Pulmonary artery endothelial cell (primary cell): ENCODE measurements at regions not wholly inside any gene's neighbourhood (a gene's known extent, or its start where the extent isn't known, plus 50 kb on each side); places are given as distances from the start of the nearest gene placed in this dataset.

Experiments used
- DNase-seq: peaks from one replicate; pipeline ENCODE4 v3.0.0-alpha.2; 2011; ENCODE audit warnings: low read depth, low spot score

DNA sequence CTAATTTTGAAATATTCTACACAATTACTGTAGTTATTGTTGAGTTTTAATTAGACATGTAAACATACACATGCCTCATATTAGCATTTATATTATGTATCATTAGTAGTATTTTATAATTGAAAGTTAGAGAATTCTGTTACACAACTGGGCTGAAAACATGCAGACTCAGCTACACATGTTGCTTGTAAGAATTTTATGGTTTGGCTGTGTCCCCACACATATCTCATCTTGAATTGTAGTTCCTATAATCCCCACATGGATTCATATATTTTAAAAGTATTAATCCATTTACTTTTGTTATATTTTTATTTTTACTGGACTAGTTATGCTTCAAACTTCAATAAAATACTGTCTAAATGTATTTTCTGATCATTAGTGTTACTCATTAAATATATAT, 2075.3 kb upstream of the C9orf72 start:
- DNase-seq: no peak

- no peak for DNase-seq
Observed at GRCh38 chr9:29656641-29657406, 2083.5 kb upstream of the C9orf72 start.

DNA sequence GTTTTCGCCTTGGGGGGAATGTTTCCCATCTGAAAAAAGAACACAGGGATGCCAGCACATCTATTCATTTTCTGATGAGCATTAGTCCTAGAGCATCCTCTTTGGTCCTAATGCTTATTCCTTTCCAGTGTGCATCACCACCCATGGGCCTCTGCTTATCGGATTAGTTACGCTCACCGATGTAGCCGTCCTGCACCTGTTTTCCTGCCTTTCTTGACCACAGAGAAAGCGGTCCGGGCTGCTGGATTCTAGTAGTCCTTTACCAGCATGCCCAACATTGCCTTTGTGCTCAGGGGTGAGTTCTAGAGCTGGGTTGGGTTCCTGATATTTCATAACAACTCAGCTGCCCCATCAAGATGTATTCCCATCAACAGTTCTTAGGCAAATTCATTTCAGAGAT, 2084.5 kb upstream of the C9orf72 start:
- DNase-seq: no peak

DNA sequence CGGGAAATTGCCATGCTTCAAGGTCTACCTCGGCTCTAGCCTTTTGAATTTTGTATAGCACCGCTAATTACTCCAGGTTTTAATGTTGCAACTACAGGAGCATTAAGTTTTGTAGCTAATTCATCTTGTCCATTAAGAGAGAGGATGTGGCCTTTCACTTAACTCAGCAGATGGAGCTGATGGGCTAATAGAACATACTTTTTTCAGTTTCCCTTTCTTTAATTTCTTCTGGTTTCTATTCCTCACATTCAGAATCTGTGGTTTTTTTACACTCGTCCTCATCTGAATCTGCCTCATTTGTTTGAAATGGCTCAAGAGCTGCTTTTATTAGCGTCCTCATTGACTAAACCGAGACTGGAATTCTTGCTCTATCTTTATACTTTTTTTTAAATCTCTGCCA, 2085.7 kb upstream of the C9orf72 start:
- DNase-seq: no peak

GRCh38 chr9:29659736-29660135, 2086.5 kb upstream of the C9orf72 start:
- DNase-seq: no peak

GRCh38 chr9:29668732-29669131, 2095.5 kb upstream of the C9orf72 start:
- DNase-seq: no peak

GRCh38 chr9:29669613-29670012, 2096.3 kb upstream of the C9orf72 start:
- DNase-seq: no peak

GRCh38 chr9:29685531-29685930, 2112.2 kb upstream of the C9orf72 start:
- DNase-seq: no peak

- DNase-seq: no peak
Observed at GRCh38 chr9:29691145-29691544, 2117.9 kb upstream of the C9orf72 start.

- no peak for DNase-seq
Observed at GRCh38 chr9:29691758-29692407, 2118.6 kb upstream of the C9orf72 start.

GRCh38 chr9:29697011-29697410, 2123.7 kb upstream of the C9orf72 start:
- no peak for DNase-seq

DNA sequence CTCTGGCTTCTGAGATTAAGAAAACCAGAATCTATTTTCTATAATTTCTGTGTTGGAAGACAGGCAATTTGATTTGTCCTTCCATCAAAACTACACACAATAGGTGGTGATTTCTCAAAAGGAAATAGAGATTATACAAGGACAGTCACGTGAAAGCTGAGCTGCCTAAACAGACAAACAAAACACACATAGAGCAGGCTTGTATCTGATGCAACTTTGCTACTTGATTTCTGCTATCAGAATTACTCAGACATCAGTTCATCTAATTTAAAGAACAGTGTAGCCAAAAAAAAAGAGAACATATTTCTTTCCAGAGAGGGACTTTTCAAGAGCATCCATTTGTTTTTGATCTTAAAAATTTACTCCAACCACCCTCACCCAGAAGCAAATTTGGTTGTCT, 2128.3 kb upstream of the C9orf72 start:
- no peak for DNase-seq

- DNase-seq: no peak
Observed at GRCh38 chr9:29701971-29702370, 2128.7 kb upstream of the C9orf72 start.

DNA sequence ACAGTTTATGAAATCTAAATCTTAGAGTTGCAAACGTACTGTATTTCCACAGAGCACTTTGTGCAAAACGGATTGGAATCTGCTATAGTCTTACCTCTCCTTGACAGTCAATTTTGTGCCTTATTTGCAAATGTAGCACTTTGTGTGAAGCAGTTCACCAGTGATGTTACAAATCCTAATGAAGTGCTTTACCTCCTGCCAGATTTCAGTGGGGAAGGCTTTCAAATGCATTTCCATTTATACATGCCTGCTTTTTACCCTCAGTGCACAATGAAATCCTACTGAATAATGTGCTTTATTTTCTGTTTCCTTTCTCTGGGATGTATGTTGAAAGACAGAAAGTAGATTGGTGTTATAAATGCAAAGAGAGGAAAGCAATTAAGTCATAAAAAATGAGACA, 2141.6 kb upstream of the C9orf72 start:
- DNase-seq: no peak

DNA sequence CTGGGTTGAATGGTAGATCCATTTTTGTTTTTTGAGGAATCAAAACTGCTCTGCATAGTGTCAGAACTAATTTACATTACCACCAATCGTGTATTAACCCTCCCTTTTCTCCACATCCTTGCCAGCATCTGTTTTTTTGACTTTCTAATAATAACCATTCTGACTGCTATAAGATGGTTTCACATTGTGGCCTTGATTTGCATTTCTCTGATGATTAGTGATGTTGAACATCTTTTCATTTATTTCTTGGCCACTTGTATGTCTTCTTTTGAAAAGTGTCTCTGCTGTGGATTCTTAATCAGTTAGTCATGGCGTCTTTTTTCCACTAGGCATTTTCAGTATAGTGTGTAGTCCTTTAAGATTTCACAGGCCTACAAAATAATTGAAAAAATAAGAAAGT, 2144.3 kb upstream of the C9orf72 start:
- DNase-seq: no peak

DNA sequence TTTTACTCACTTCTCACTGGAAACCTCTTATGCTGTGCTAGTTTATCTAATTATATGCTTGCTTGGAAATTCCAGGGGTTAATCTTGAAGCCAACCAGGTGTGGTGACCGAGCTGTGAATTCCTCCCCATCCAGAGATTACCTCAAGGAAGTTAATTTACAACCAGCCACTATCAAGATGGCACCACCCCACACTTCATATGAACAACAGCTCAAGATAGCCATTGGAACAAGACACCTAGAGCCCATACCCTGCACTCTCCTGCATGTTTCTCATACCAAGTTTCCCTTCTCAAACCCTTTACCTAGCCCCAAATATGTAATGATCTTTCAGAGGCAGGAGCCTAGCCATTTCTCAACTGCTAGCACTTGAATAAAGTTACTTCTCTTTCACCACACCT, 2156.9 kb upstream of the C9orf72 start:
- DNase-seq: no peak

DNA sequence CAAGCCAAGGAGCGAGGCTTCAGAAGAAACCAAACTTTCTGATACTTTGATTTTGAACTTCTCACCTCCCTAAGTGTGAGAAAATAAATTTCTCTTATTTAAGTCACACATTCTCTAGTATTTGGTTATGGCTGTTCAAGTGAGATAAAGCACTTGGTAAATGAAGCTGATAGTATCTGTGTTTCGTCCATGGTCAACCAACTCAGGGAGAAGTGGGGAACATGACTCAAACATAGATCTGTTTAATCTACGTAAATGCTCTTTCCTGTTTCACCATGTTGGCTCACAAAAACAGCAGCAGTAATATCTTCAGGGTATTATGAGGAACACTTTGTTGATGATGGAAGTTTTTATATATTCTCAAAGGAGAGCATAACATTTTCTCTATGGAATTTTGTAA, 2167.2 kb upstream of the C9orf72 start:
- no peak for DNase-seq

DNA sequence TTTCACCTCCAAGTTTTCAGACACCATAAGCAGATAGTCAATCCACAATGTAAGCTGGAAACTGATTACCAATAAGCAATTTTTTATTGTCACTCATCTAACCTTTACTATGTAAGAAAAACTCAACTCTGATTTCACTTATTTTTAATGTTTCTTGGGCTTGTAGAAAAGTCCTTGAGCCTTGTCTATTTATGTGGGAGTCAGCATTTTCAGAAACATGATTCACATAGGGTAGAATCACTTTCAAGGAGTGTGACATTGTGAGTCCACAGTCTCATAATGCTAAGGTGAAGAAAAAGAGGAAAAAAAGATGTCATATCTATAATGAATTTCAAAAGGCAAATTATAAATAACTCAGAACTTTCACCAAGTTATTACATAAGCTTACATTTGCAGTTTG, 2167.9 kb upstream of the C9orf72 start:
- no peak for DNase-seq

- DNase-seq: no peak
Observed at GRCh38 chr9:29750062-29750461, 2176.8 kb upstream of the C9orf72 start.

GRCh38 chr9:29751226-29751625, 2177.9 kb upstream of the C9orf72 start:
- DNase-seq: no peak

- no peak for DNase-seq
Observed at GRCh38 chr9:29753638-29754037, 2180.4 kb upstream of the C9orf72 start.

- DNase-seq: no peak
Observed at GRCh38 chr9:29769019-29769418, 2195.7 kb upstream of the C9orf72 start.

DNA sequence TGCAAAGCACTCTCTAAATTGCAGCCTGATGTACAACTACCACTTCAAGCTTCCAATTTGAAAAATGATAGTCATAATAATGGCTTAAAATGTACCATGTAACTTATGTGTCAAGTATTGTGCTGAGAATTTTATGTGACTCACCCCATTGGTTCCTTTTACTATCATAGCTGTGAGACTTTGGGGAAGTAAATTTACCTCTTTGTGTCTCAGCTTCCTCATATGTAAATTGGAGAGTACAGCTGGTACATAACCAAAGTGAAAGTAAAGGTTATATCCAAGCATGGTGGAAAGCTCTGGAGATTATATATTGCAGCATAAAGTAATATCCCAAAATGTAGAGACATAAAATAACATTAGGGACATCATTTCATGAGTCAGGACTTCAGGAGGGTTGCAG, 2200.4 kb upstream of the C9orf72 start:
- DNase-seq: no peak
